H1 (cell line): ENCODE measurements at regions not wholly inside any gene's neighbourhood (a gene's known extent, or its start where the extent isn't known, plus 50 kb on each side); places are given as distances from the start of the nearest gene placed in this dataset.

ENCODE experiments used
- EGR1 ChIP-seq: IDR thresholded peaks from 2 replicates; pipeline ENCODE4 v1.6.1; 2011; ENCODE audit warnings: low read depth, low read length, borderline replicate concordance
- HDAC6 ChIP-seq: IDR thresholded peaks from one replicate; pipeline ENCODE4 v1.7.1; 2012; ENCODE audit warnings: low read depth, mild to moderate bottlenecking, inconsistent platforms, low read length, moderate library complexity
- KDM4A ChIP-seq: IDR thresholded peaks from one replicate; pipeline ENCODE4 v1.7.1; 2012; ENCODE audit warnings: low read depth, mild to moderate bottlenecking, moderate library complexity, low read length, inconsistent platforms; ENCODE audit not compliant: severe bottlenecking
- SAP30 ChIP-seq: fragments of 300-600 bp; sonication (generic); IDR thresholded peaks from 2 replicates; pipeline ENCODE4 v1.7.1; 2012; ENCODE audit warnings: low read length, moderate library complexity, mild to moderate bottlenecking, inconsistent platforms; ENCODE audit not compliant: insufficient read depth, insufficient replicate concordance
- SIX5 ChIP-seq: IDR thresholded peaks from 2 replicates; pipeline ENCODE4 v1.6.1; 2011; ENCODE audit warnings: mild to moderate bottlenecking, low read depth, low read length
- SP2 ChIP-seq: IDR thresholded peaks from 2 replicates; pipeline ENCODE4 v1.6.1; 2012; ENCODE audit warnings: mild to moderate bottlenecking, low read length, inconsistent platforms
- TF ChIP-seq, protein P1 (sequence below): IDR thresholded peaks from 2 replicates; pipeline ENCODE4 v1.6.1; 2011; ENCODE audit warnings: low read length, improper control_type of control experiment

DNA sequence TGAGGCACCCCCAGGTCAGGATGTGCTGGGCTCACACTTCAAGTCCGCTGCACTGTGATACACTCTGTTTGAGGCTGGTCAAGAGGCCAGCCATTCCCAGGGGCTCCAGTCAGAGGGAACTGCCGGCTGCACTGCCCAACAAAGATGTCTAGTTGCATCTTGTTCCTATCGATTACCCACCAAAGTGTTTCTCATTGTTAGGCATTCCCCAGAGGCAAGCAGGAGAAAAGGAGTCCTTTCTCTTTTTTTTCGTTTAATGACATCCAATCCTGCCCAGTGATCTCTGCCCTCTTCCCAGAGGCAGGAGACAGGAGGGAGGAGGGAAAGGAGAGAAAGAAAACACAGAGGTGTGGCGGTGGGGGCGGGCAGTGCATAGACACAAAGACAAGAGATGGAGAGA, 150.4 kb downstream of the OMA1 start (continued):
- TF ChIP-seq, protein P1, sequence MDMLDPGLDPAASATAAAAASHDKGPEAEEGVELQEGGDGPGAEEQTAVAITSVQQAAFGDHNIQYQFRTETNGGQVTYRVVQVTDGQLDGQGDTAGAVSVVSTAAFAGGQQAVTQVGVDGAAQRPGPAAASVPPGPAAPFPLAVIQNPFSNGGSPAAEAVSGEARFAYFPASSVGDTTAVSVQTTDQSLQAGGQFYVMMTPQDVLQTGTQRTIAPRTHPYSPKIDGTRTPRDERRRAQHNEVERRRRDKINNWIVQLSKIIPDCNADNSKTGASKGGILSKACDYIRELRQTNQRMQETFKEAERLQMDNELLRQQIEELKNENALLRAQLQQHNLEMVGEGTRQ: no peak
- TF ChIP-seq KDM4A (no peak), HDAC6 (no peak), EGR1 (no peak), SP2 (no peak), SIX5 (no peak), SAP30 (no peak)
- TF ChIP-seq, all 59 proteins: peak for 0
